Upper lobe of left lung (tissue), 4 donors: ENCODE measurements at regions not wholly inside any gene's neighbourhood (a gene's known extent, or its start where the extent isn't known, plus 50 kb on each side); places are given as distances from the start of the nearest gene placed in this dataset.

Experiments used
- EP300 ChIP-seq, 4 donors: sonication (generic); formaldehyde crosslinking; IDR thresholded peaks; one replicate each; pipeline ENCODE4 v1.5.1; 2017; ENCODE audit warnings: antibody characterized with exemption in 4 of 4, control low read depth in 2 of 4
- POLR2AphosphoS5 ChIP-seq, 2 donors: sonication (generic); formaldehyde crosslinking; IDR thresholded peaks; one replicate each; pipeline ENCODE4 v1.5.1; 2017; ENCODE audit warnings: antibody characterized with exemption in 2 of 2
- TF ChIP-seq, protein P1 (sequence below), 6 experiments: fragments of 450-650 bp in 4 of 6; fragments of 200-600 bp in 2 of 6; sonication (generic) in 2 of 6; IDR thresholded peaks; one replicate each; pipeline ENCODE4 v1.5.1; 2016 to 2019; ENCODE audit warnings: antibody characterized with exemption in 6 of 6

DNA sequence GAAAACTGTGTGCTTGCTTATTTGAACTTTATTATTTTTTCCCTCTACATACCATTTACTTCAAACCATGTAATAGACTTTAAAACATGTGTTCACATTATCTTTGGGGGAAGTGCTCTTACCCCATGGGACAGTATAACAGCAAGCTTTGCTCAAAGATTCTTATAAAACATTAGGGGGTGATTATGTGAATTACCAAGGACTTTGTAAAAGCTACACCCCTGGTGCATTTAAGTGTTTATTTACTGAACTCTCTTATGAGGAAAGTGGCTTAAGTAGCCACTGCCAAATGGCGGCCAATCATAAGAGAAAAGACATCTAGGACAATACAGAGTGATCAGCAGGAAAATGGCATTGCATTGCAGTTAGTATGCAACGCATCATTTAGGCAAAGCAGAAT lies 70.3 kb downstream of the CAPZA3 start:
- TF ChIP-seq, protein P1, sequence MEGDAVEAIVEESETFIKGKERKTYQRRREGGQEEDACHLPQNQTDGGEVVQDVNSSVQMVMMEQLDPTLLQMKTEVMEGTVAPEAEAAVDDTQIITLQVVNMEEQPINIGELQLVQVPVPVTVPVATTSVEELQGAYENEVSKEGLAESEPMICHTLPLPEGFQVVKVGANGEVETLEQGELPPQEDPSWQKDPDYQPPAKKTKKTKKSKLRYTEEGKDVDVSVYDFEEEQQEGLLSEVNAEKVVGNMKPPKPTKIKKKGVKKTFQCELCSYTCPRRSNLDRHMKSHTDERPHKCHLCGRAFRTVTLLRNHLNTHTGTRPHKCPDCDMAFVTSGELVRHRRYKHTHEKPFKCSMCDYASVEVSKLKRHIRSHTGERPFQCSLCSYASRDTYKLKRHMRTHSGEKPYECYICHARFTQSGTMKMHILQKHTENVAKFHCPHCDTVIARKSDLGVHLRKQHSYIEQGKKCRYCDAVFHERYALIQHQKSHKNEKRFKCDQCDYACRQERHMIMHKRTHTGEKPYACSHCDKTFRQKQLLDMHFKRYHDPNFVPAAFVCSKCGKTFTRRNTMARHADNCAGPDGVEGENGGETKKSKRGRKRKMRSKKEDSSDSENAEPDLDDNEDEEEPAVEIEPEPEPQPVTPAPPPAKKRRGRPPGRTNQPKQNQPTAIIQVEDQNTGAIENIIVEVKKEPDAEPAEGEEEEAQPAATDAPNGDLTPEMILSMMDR (IDR thresholded peaks at IDR 0.05), result no peak
- TF ChIP-seq EP300 (IDR thresholded peaks at IDR 0.05), result no peak
- TF ChIP-seq POLR2AphosphoS5 (IDR thresholded peaks at IDR 0.05), result no peak
